ENCODE measurements at regions not wholly inside any gene's neighbourhood (a gene's known extent, or its start where the extent isn't known, plus 50 kb on each side); places are given as distances from the start of the nearest gene placed in this dataset.
"Not testable (repeated sequence)": the region's sequence is repeated elsewhere in the genome, so short reads cannot be mapped to it uniquely, and the experiment has no call there.

GRCh38 chr10:7027237-7027912 is 383.5 kb downstream of the SFMBT2 start:
- no peak for DNase-seq (ENCODE audit: low spot score)

- no peak for DNase-seq (ENCODE audit: low spot score)
Measured at GRCh38 chr10:7026818-7027217, 384.0 kb downstream of the SFMBT2 start.

- no peak for DNase-seq (ENCODE audit: low spot score)
Measured at GRCh38 chr10:7025296-7025695, 385.5 kb downstream of the SFMBT2 start.

GRCh38 chr10:7015457-7015856 is 395.4 kb downstream of the SFMBT2 start:
- no peak for DNase-seq (ENCODE audit: low spot score)

- no peak for DNase-seq (ENCODE audit: low spot score)
Measured at GRCh38 chr10:7014721-7015120, 396.1 kb downstream of the SFMBT2 start.

GRCh38 chr10:7011994-7012393 is 398.8 kb downstream of the SFMBT2 start:
- no peak for DNase-seq (ENCODE audit: low spot score)

- no peak for DNase-seq (ENCODE audit: low spot score)
Measured at GRCh38 chr10:7008645-7009044, 402.2 kb downstream of the SFMBT2 start.

GRCh38 chr10:7007600-7008190 is 403.1 kb downstream of the SFMBT2 start:
- no peak for DNase-seq (ENCODE audit: low spot score)

GRCh38 chr10:7006566-7006965 is 404.3 kb downstream of the SFMBT2 start:
- no peak for DNase-seq (ENCODE audit: low spot score)

GRCh38 chr10:7003831-7004395 is 406.9 kb downstream of the SFMBT2 start:
- DNase-seq (ENCODE audit: low spot score) = no peak

GRCh38 chr10:7000061-7000460 is 410.8 kb downstream of the SFMBT2 start:
- no peak for DNase-seq (ENCODE audit: low spot score)

GRCh38 chr10:6999232-6999925 is 411.5 kb downstream of the SFMBT2 start:
- no peak for DNase-seq (ENCODE audit: low spot score)

GRCh38 chr10:6997509-6997908 is 413.3 kb downstream of the SFMBT2 start:
- no peak for DNase-seq (ENCODE audit: low spot score)

GRCh38 chr10:6996431-6996830 is 414.4 kb downstream of the SFMBT2 start:
- no peak for DNase-seq (ENCODE audit: low spot score)

- DNase-seq (ENCODE audit: low spot score) = no peak
Measured at GRCh38 chr10:6995831-6996230, 415.0 kb downstream of the SFMBT2 start.

- no peak for DNase-seq (ENCODE audit: low spot score)
Measured at GRCh38 chr10:6995341-6995740, 415.3 kb upstream of the PRKCQ start.

- DNase-seq (ENCODE audit: low spot score) = no peak
Measured at GRCh38 chr10:6990891-6991290, 410.8 kb upstream of the PRKCQ start.

GRCh38 chr10:6988654-6989053 is 408.6 kb upstream of the PRKCQ start:
- no peak for DNase-seq (ENCODE audit: low spot score)

- no peak for DNase-seq (ENCODE audit: low spot score)
Measured at GRCh38 chr10:6987536-6987945, 407.5 kb upstream of the PRKCQ start.

- DNase-seq (ENCODE audit: low spot score) = no peak
Measured at GRCh38 chr10:6986927-6987326, 406.9 kb upstream of the PRKCQ start.

- DNase-seq (ENCODE audit: low spot score) = no peak
Measured at GRCh38 chr10:6985644-6986043, 405.6 kb upstream of the PRKCQ start.

- no peak for DNase-seq (ENCODE audit: low spot score)
Measured at GRCh38 chr10:6984971-6985370, 404.9 kb upstream of the PRKCQ start.

GRCh38 chr10:6984016-6984415 is 403.9 kb upstream of the PRKCQ start:
- not testable (repeated sequence) for DNase-seq (ENCODE audit: low spot score)
